Activated CD8-positive, alpha-beta memory T cell treated with anti-CD3 and anti-CD28 coated beads, Interleukin-2, amount 10 ng/mL, durations not matched to agents 7 days and 5 days (primary cell): ENCODE measurements at regions not wholly inside any gene's neighbourhood (a gene's known extent, or its start where the extent isn't known, plus 50 kb on each side); places are given as distances from the start of the nearest gene placed in this dataset.
"Not testable (repeated sequence)": the region's sequence is repeated elsewhere in the genome, so short reads cannot be mapped to it uniquely, and the experiment has no call there.

ENCODE experiments used
- ATAC-seq: fragments of 150-1000 bp; cut with Tn5 transposase; one replicate; pipeline ENCODE4 v1.10.0; 2021; ENCODE audit warnings: moderate library complexity
- CTCF ChIA-PET: fragments of 350-600 bp; sonication (Branson Sonifier 250); formaldehyde crosslinking; loops from one replicate; lab custom pipeline; 2021; ENCODE audit warnings: antibody characterized with exemption; lab: Charles Lee
- DNase-seq: peaks from one replicate; pipeline ENCODE4 v3.0.0-alpha.2; 2020
- H3K27ac Mint-ChIP-seq: one replicate; pipeline ENCODE4 v1.8.0; 2021; ENCODE audit warnings: mild to moderate bottlenecking, mixed read lengths
- H3K27me3 Mint-ChIP-seq: one replicate; pipeline ENCODE4 v1.8.0; 2021; ENCODE audit warnings: mixed read lengths
- H3K36me3 Mint-ChIP-seq: one replicate; pipeline ENCODE4 v1.8.0; 2021; ENCODE audit warnings: mild to moderate bottlenecking, mixed read lengths
- H3K4me1 Mint-ChIP-seq: one replicate; pipeline ENCODE4 v1.8.0; 2021; ENCODE audit warnings: mixed read lengths
- H3K4me3 Mint-ChIP-seq: one replicate; pipeline ENCODE4 v1.8.0; 2021; ENCODE audit warnings: mild to moderate bottlenecking, moderate library complexity, mixed read lengths
- H3K9me3 Mint-ChIP-seq: one replicate; pipeline ENCODE4 v1.8.0; 2022; ENCODE audit warnings: low read depth, mixed read lengths

DNA sequence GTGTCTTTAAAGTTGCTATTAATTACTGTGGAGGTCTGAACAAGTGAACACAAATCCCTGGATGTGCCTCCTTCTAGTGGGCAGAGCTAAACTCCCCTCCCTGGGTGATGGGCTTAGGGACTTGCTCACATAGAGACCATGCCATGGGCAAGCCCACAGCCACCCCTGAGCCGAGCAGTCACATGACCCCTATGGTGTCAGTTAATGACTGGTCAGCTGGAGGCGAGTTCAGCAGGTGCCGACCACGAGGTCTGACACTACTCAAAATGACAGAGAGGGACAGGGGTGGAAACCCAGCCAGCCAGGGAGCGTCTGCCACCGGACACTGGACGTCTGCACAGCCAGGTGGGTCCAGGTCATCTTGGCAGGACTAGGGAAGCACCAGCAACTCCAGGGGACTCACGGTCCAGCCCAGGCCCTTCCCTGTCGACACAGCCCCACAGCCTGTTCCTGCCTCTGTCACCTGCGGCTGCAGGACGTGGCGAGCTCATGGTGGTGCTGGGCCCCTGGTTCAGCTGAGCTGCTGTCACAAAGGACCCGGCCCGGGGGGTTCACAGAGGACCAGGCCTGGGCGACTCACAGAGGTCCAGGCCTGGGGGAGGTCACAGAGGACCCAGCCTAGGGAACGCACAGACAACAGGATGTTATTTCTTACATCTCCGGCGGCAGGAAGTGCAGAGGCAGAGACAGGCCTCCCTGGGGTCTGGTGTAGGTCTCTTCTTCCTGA lies 135.0 kb downstream of the BRD1 start:
- Mint-ChIP-seq H3K4me3 (no peak overlapping the region), H3K9me3 (peaks cover 4% of the 10 kb centered on the region), H3K4me1 (no peaks in the 10 kb centered on the region), H3K36me3 (no peaks in the 10 kb centered on the region), H3K27me3 (no peaks in the 10 kb centered on the region), H3K27ac (no peak overlapping the region)
- ATAC-seq (no peak), DNase-seq (peak; percentile 35)
- CTCF ChIA-PET = no interaction called here

DNA sequence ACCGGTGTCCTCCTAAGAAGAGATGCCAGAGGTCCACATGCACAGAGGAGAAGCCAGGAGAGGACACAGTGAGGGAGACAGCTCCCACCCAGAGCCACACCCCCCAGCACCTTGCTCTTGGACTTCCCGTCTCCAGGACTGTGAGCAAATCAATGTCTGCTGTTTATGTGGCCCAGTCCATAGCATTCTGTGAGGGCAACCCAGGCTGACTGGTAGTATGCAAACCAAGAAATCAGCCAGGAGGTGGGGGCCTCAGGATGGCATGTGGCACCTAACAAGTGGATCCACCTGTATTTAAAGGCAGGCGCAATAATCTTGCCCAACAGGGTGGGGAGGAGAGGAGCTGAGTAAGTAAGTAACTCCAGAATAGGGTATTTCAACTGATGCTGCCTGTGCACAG lies 136.4 kb downstream of the BRD1 start:
- Mint-ChIP-seq H3K27me3 (no peaks in the 10 kb centered on the region), H3K27ac (no peak overlapping the region), H3K4me1 (no peaks in the 10 kb centered on the region), H3K4me3 (no peak overlapping the region), H3K36me3 (no peaks in the 10 kb centered on the region), H3K9me3 (no peaks in the 10 kb centered on the region)
- peak; percentile 31 for DNase-seq
- CTCF ChIA-PET = no interaction called here
- no peak for ATAC-seq

DNA sequence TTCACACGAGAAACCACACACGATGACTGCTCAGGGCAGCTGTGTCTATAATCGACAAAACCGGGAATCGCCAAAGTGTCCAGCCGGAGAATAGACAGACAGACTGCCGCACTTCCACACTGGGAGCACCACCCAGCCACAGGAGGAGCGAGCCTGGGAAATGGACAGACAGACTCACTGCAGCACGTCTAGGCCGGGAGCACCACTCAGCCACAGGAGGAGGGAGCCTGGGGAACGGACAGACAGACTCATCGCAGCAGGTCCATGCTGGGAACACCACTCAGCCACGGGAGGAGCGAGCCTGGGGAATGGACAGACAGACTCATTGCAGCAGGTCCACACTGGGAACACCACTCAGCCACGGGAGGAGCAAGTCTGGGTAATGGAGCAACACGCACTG lies 137.2 kb downstream of the BRD1 start:
- no peaks in the 10 kb centered on the region for H3K4me1 Mint-ChIP-seq
- no peaks in the 10 kb centered on the region for H3K27me3 Mint-ChIP-seq
- ATAC-seq (no peak), DNase-seq (peak; percentile 18)
- H3K36me3 Mint-ChIP-seq = no peaks in the 10 kb centered on the region
- CTCF ChIA-PET = no interaction called here
- no peak overlapping the region for H3K4me3 Mint-ChIP-seq
- no peaks in the 10 kb centered on the region for H3K9me3 Mint-ChIP-seq
- H3K27ac Mint-ChIP-seq = no peak overlapping the region

DNA sequence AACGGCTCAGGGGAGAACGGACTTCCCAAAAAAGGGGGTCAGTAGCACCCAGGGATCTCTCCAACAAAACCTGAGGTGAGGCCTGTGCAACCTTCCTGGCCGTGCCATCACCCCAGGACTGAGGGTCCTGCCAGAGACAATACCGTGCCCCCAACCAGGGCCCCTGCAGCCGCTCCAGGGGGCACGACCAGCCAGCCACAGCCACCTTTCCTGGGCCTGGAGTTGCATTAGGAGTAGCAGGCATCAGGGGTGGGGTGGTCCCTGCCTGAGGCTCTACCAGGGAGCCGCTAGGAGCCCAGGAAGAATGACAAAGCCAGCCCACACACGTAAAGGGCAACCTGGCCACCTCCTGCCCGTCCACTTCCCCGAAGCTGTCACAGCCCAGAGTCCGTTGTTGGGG lies 137.8 kb downstream of the BRD1 start:
- ATAC-seq = no peak
- CTCF ChIA-PET = interaction anchor here (1.6 kb wide), 1 partner anchor 12 kb away, joined by 5 read pairs; no protein-coding TSS in a partner anchor

DNA sequence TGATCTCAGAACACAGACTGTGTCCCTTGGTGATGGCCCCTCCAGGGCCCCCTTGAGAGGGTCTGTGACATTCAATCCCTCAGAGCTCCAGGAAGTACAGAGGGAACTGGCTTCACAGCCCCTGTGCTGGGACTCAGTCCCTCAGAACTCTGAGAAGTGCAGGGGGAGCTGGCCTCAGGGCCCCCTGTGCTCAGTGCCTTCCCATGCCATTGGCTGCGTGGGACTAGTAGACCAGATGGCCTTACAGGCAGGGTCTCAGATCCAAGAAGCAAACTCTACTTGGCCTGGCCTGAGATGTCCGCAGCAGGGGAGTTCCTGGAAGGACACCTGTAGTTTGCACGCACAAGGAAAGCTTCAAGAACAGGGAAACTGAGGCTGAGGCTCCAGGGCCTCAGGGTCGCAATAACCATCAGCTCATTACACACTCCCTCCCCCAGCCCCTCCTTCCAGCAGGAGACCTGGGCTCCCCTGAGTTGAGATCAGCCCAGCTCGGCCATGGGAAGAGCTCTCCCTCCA lies 138.4 kb downstream of the BRD1 start:
- Mint-ChIP-seq H3K27ac (no peak overlapping the region), H3K9me3 (no peaks in the 10 kb centered on the region), H3K27me3 (peaks cover 4% of the 10 kb centered on the region), H3K36me3 (no peaks in the 10 kb centered on the region), H3K4me3 (no peak overlapping the region), H3K4me1 (no peaks in the 10 kb centered on the region)
- ATAC-seq (no peak), DNase-seq (no peak)
- CTCF ChIA-PET = interaction anchor here (1.6 kb wide), 1 partner anchor 12 kb away, joined by 5 read pairs; no protein-coding TSS in a partner anchor

More for the DNA sequence above, 137.8 kb downstream of the BRD1 start:
- Mint-ChIP-seq H3K9me3 (no peaks in the 10 kb centered on the region), H3K4me1 (no peaks in the 10 kb centered on the region), H3K27me3 (no peaks in the 10 kb centered on the region), H3K27ac (no peak overlapping the region), H3K4me3 (no peak overlapping the region), H3K36me3 (no peaks in the 10 kb centered on the region)
- DNase-seq = peak; percentile 23

DNA sequence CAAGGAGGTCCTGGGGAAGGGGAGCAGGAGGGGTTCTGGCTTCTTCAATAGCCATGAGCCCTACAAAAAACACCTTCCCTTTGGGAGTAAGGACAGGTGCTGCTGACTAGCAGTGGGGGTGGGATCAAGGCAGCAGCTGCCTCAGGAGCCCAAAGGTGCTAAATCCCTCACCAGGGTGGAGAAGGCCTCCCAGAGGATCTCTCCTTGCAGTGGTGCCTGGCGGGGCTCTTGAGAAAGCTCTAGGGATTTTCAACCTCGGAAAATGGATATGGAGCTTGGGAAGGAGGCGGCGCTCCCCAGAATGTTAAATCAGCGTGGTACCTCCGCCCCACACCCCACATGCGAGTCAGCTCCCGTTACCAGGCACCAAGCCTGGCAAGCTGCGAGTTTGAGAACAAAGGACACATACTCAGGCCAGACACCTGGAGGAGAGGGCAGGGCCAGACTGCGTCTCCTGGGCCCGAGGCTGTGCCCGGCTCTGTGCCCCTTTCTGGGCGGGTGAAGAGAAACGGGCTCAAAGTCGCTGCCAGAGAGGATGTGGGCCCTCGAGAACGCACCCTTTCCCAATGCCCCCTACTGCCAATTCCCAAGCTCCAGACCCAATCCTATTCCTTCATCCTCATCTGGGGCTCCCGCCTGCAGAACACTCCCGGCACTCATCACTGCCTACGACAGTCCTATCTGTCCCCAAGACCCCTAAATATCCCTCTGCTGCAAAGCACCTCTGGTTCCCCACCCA lies 139.0 kb downstream of the BRD1 start:
- no peak overlapping the region for H3K27ac Mint-ChIP-seq
- H3K36me3 Mint-ChIP-seq = no peaks in the 10 kb centered on the region
- ATAC-seq = no peak
- H3K27me3 Mint-ChIP-seq = peaks cover 7% of the 10 kb centered on the region
- CTCF ChIA-PET = interaction anchor here (1.6 kb wide), 1 partner anchor 13 kb away, joined by 5 read pairs; no protein-coding TSS in a partner anchor
- no peaks in the 10 kb centered on the region for H3K9me3 Mint-ChIP-seq
- H3K4me3 Mint-ChIP-seq = no peak overlapping the region
- H3K4me1 Mint-ChIP-seq = no peaks in the 10 kb centered on the region
- no peak for DNase-seq

DNA sequence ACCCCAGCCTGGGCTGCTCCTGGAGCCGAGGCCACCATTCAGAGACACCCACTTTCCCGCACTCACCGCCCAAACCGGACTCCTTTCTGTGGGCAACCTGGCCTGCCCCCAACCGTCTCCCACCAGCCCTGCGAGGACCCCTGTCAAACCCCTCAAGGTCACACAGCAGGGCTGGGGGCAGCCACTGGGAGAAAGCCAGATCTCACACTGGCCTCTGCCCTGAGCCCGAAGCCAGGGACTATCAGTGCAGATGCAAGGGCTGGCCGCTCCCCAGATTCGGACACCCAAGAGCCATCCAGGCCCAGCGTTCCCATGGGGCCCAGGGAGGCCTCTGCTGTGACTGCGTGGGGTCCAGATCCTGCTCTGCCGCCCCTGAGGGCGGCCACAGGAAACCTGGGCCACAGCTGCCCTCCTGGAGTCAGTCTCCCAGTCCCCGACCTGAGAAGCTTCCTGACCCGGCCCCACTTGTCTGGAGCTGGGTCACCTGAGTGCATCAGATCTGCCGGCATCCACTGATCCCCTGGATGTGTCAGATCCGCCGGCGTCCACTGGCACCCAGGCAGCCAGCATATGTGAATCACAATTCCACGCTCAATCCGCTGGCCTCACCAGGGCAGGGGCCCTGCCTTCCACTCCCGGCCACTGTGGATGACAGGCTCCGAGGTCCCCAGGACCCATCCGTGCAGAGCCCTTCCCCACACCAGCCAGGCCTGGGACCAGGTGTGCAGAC lies 139.7 kb downstream of the BRD1 start:
- Mint-ChIP-seq H3K27ac (no peak overlapping the region), H3K4me3 (no peak overlapping the region), H3K36me3 (no peaks in the 10 kb centered on the region), H3K4me1 (no peaks in the 10 kb centered on the region), H3K9me3 (no peaks in the 10 kb centered on the region), H3K27me3 (peaks cover 10% of the 10 kb centered on the region)
- peak; percentile 31 for DNase-seq
- CTCF ChIA-PET = no interaction called here
- ATAC-seq = no peak

DNA sequence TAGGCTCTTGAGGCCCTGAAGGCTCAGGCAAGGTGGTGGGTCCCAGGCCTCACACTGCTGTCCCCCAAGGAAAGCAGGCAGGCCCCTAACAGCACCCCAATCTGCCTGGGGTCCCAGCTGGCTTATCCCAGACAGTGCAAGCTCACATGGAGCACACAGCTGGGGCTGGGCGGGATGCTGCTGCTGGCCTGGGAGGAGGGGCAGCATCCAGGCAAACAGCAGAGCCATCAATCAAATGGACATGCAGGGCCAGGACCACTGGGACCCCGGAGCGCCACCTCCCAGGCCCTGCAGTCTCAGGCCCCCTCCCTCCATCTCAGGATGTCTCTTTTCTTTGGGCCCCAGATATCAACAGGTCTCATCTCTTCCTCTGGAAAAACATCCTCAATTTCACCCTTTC lies 140.3 kb downstream of the BRD1 start:
- H3K27me3 Mint-ChIP-seq = peaks cover 13% of the 10 kb centered on the region
- CTCF ChIA-PET = no interaction called here
- ATAC-seq (no peak), DNase-seq (no peak)
- no peak overlapping the region for H3K27ac Mint-ChIP-seq
- H3K9me3 Mint-ChIP-seq = no peaks in the 10 kb centered on the region
- no peaks in the 10 kb centered on the region for H3K36me3 Mint-ChIP-seq
- no peak overlapping the region for H3K4me3 Mint-ChIP-seq
- no peaks in the 10 kb centered on the region for H3K4me1 Mint-ChIP-seq

DNA sequence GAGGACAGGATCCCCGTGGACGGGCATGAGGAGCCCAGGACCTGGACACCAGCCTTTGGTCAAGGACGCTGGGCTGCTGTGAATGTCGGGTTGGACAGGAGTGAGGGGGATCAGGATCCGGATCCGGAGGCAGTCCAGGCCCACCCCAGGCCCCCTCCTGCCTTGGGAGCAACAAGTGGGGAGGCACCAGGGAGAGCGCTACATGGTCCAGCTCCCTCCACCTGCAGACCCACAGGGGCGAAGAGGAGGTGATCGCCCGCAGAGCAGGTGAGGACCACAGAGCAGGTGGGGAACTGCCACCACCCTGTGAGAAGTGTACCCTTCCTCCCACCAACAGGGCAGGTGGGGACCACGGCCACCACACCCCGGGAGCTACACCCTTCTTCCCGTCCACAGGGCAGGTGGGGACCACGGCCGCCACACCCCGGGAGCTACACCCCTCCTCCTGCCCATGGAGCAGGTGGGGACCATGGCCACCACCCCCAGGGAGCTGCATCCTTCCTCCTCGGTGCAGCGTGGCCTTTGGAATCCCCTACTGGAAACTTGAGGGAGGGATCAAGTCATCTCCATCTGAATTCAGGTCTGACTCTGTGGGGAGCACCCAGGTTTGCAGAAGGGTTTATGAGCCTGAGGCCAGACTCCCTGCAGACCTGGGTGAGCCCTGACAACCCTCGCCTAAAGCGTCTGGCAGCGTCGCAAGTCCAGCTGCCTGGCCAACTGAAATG lies 141.0 kb downstream of the BRD1 start:
- ATAC-seq = no peak
- H3K27me3 Mint-ChIP-seq = peaks cover 13% of the 10 kb centered on the region
- no peaks in the 10 kb centered on the region for H3K9me3 Mint-ChIP-seq
- no peaks in the 10 kb centered on the region for H3K36me3 Mint-ChIP-seq
- H3K4me3 Mint-ChIP-seq = no peak overlapping the region
- CTCF ChIA-PET = interaction anchor here (1.0 kb wide), 1 partner anchor 15 kb away, joined by 3 read pairs; no protein-coding TSS in a partner anchor
- no peak for DNase-seq
- H3K27ac Mint-ChIP-seq = no peak overlapping the region
- H3K4me1 Mint-ChIP-seq = no peaks in the 10 kb centered on the region

DNA sequence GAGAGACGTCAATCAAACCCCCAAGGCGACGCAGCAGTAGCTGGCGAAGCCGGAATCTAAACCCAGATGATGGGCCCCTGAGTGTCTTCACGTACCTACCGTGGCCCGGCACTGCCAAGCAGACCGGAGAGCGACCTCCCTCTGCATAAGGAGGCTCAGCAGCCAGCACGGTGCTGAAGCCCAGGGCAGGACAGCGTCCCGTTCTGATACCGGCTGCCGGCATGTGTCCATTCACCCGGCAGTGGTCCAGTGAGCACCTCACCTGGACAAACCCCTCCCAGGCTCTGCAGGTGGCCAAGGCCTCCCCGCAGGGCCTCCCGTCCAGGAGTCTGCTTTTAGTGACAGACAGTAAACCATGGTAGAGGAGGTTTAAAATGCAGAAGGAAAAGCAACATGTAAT lies 142.0 kb downstream of the BRD1 start:
- H3K4me1 Mint-ChIP-seq = no peaks in the 10 kb centered on the region
- no peak for DNase-seq
- no peaks in the 10 kb centered on the region for H3K9me3 Mint-ChIP-seq
- H3K36me3 Mint-ChIP-seq = no peaks in the 10 kb centered on the region
- H3K4me3 Mint-ChIP-seq = no peak overlapping the region
- peaks cover 13% of the 10 kb centered on the region for H3K27me3 Mint-ChIP-seq
- CTCF ChIA-PET = no interaction called here
- ATAC-seq = no peak
- H3K27ac Mint-ChIP-seq = no peak overlapping the region

DNA sequence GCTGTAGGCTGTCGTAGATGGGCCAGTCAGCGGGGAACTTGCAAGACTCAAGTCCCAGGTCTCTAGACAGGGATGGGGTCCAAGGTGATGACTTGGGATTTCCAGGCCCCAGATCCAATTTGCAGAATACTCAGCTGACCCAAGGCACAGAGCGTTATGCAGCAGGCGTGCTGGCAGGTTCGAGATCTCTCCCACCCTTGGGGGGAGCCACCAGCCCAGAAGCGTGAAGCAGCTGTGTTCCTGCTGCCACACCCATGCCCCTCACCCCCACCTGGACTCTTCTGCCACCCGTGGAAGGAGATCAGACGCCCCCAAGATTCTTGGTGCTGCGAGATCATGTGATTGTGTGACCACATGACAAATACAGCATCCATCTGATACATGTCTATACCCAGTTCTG lies 142.6 kb downstream of the BRD1 start:
- Mint-ChIP-seq H3K9me3 (no peaks in the 10 kb centered on the region), H3K27ac (no peak overlapping the region), H3K4me1 (no peaks in the 10 kb centered on the region), H3K4me3 (no peak overlapping the region), H3K27me3 (peaks cover 16% of the 10 kb centered on the region), H3K36me3 (no peaks in the 10 kb centered on the region)
- DNase-seq (no peak), ATAC-seq (no peak)
- CTCF ChIA-PET = no interaction called here

DNA sequence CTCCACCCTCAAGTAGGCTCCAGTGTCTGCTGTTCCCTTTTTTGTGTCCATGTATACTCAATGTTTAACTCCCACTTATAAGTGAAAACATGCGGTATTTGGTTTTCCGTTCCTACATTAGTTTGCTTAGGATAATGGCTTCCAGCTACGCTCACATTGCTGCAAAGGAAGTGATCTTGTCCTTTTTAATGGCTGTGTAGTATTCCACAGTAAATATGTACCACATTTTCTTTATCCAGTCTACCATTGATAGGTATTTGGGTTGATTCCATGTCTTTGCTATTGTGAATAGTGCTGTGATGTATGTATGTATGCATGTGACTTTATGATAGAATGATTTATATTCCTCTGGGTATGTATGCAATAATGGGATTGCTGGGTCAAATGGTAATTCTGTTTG lies 144.6 kb downstream of the BRD1 start:
- Mint-ChIP-seq H3K36me3 (no peaks in the 10 kb centered on the region), H3K9me3 (no peaks in the 10 kb centered on the region), H3K4me3 (no peak overlapping the region), H3K27me3 (peaks cover 29% of the 10 kb centered on the region), H3K4me1 (no peaks in the 10 kb centered on the region), H3K27ac (no peak overlapping the region)
- ATAC-seq = no peak
- CTCF ChIA-PET = no interaction called here
- DNase-seq = no peak

DNA sequence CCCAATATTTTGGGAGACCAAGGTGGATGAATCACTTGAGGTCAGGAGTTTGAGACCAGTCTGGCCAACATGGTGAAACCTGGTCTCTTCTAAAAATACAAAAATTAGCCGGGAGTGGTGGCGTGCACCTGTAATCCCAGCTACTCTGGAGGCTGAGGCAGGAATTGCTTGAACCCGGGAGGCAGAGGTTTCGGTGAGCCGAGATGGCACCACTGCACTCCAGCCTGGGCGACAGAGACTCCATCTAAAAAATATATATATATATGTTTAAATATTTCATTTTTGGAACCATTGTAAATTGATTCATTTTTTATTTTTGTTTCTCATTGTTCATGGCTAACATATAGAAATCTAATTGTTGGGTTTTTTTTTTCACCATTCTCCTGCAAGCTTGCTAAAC lies 146.9 kb downstream of the BRD1 start:
- H3K4me1 Mint-ChIP-seq, DNase-seq, CTCF ChIA-PET, H3K36me3 Mint-ChIP-seq, H3K9me3 Mint-ChIP-seq, H3K27ac Mint-ChIP-seq, H3K4me3 Mint-ChIP-seq, ATAC-seq: not testable (repeated sequence)
- peaks cover 33% of the 10 kb centered on the region for H3K27me3 Mint-ChIP-seq
